Thoracic aorta (tissue), 2 donors: ENCODE measurements at regions not wholly inside any gene's neighbourhood (a gene's known extent, or its start where the extent isn't known, plus 50 kb on each side); places are given as distances from the start of the nearest gene placed in this dataset.

Experiments used
- ATAC-seq: fragments of 150-250 bp; one replicate; pipeline ENCODE4 v1.8.0; 2017; ENCODE audit warnings: low read depth; ENCODE audit not compliant: insufficient number of reproducible peaks, low FRiP score
- DNase-seq: peaks from one replicate; pipeline ENCODE4 v3.0.0-alpha.2; 2020; ENCODE audit warnings: low spot score
- H3K27ac ChIP-seq, 2 donors: fragments of 200-600 bp; sonication (generic); 1 replicate in 1 of 2; 2 replicates in 1 of 2; pipeline ENCODE4 v1.5.1; 2016; ENCODE audit warnings: mild to moderate bottlenecking in 2 of 2, moderate library complexity in 2 of 2
- H3K27me3 ChIP-seq: fragments of 200-600 bp; sonication (generic); replicated peaks from 2 replicates; pipeline ENCODE4 v1.6.0; 2016; ENCODE audit warnings: mild to moderate bottlenecking; ENCODE audit not compliant: insufficient read depth
- H3K36me3 ChIP-seq: fragments of 200-600 bp; sonication (generic); one replicate; pipeline ENCODE4 v1.5.1; 2016
- H3K4me1 ChIP-seq, 2 donors: fragments of 200-600 bp; sonication (generic); 1 replicate in 1 of 2; 2 replicates in 1 of 2; pipeline versions ENCODE4 v1.5.1 to v1.6.0; 2016; ENCODE audit warnings: low read depth in 2 of 2, mild to moderate bottlenecking in 1 of 2; ENCODE audit not compliant: control insufficient read depth in 1 of 2
- H3K4me3 ChIP-seq: fragments of 200-600 bp; sonication (generic); 2 replicates; pipeline ENCODE4 v1.5.1; 2016; ENCODE audit warnings: mild to moderate bottlenecking
- H3K9me3 ChIP-seq: fragments of 200-600 bp; sonication (generic); 2 replicates; pipeline ENCODE4 v1.5.1; 2016
- CTCF ChIP-seq: fragments of 200-600 bp; sonication (generic); IDR thresholded peaks from one replicate; pipeline ENCODE4 v1.5.1; 2019; ENCODE audit warnings: antibody characterized with exemption

- no peak overlapping the region for H3K4me3 ChIP-seq
- DNase-seq = no peak
- H3K4me1 ChIP-seq = peaks cover 0 to 9% of the 10 kb centered on the region in 2 donors
- no peaks in the 10 kb centered on the region for H3K36me3 ChIP-seq
- ATAC-seq = no peak
- H3K27ac ChIP-seq = no peak overlapping the region
- no peaks in the 10 kb centered on the region for H3K27me3 ChIP-seq
- no peak for TF ChIP-seq CTCF
- H3K9me3 ChIP-seq = no peaks in the 10 kb centered on the region
These were observed 199.6 kb downstream of the CXCL12 start for GRCh38 chr10:44185315-44185666.

- H3K27ac ChIP-seq = no peak overlapping the region
- H3K9me3 ChIP-seq = no peaks in the 10 kb centered on the region
- H3K4me3 ChIP-seq = no peak overlapping the region
- DNase-seq = no peak
- H3K4me1 ChIP-seq = peaks cover 0 to 10% of the 10 kb centered on the region in 2 donors
- H3K36me3 ChIP-seq = no peaks in the 10 kb centered on the region
- no peaks in the 10 kb centered on the region for H3K27me3 ChIP-seq
- ATAC-seq = no peak
- TF ChIP-seq CTCF = no peak
These were observed 200.1 kb downstream of the CXCL12 start for GRCh38 chr10:44184633-44185314.

GRCh38 chr10:44183667-44184632 lies 200.9 kb downstream of the CXCL12 start:
- peaks cover 0 to 10% of the 10 kb centered on the region in 2 donors for H3K4me1 ChIP-seq
- DNase-seq (no peak), ATAC-seq (no peak)
- no peak overlapping the region for H3K27ac ChIP-seq
- H3K27me3 ChIP-seq = no peaks in the 10 kb centered on the region
- H3K36me3 ChIP-seq = no peaks in the 10 kb centered on the region
- H3K9me3 ChIP-seq = no peaks in the 10 kb centered on the region
- no peak overlapping the region for H3K4me3 ChIP-seq
- no peak for TF ChIP-seq CTCF

- ATAC-seq = no peak
- no peaks in the 10 kb centered on the region for H3K36me3 ChIP-seq
- H3K27ac ChIP-seq = no peak overlapping the region
- peaks cover 0 to 10% of the 10 kb centered on the region in 2 donors for H3K4me1 ChIP-seq
- TF ChIP-seq CTCF = no peak
- no peaks in the 10 kb centered on the region for H3K27me3 ChIP-seq
- H3K4me3 ChIP-seq = no peak overlapping the region
- DNase-seq = no peak
- no peaks in the 10 kb centered on the region for H3K9me3 ChIP-seq
These were observed 202.0 kb downstream of the CXCL12 start for GRCh38 chr10:44182909-44183308.
